ENCODE measurements at regions not wholly inside any gene's neighbourhood (a gene's known extent, or its start where the extent isn't known, plus 50 kb on each side); places are given as distances from the start of the nearest gene placed in this dataset.

- H3K4me3 ChIP-seq: no peak overlapping the region
- DNase-seq (ENCODE audit: low read depth, low spot score): no peak
- no peak for TF ChIP-seq EZH2 (IDR thresholded peaks at IDR 0.05)
- TF ChIP-seq POLR2AphosphoS5 (IDR thresholded peaks at IDR 0.05; ENCODE audit: borderline replicate concordance, low read depth, low read length): no peak
- no peak for TF ChIP-seq FOXP2 (optimal IDR thresholded peaks at IDR 0.05; ENCODE audit: control extremely low read depth, extremely low read length, insufficient read depth)
- no peaks in the 10 kb centered on the region for H3K36me3 ChIP-seq (ENCODE audit: insufficient read depth, low read length)
- H3K27ac ChIP-seq: no peak overlapping the region
- H3K9me3 ChIP-seq (ENCODE audit: low read depth, low read length): no peaks in the 10 kb centered on the region
- no peak overlapping the region for H3K9ac ChIP-seq (ENCODE audit: insufficient read length)
Measured at GRCh38 chr5:115050866-115051265, 118.8 kb downstream of the TRIM36 start.

DNA sequence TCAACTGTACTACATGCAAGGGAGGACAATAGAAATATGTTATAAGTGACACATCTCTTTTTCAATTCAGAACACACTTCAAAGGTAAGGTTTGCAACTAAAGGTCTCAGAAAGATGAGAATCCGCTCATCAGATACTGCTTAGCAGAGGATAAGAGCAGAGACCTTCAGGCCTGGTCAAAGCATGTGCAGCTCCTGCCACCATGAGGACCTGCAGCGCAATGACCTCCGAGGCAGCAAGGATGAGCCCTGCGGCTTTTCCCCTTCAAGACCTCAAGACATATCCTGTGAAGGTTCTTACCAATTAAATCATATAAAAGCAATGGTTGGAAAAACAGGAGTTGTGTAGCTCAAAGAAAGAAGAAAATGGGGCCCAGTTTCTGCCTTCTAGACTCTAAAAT is 135.8 kb downstream of the TRIM36 start:
- DNase-seq (ENCODE audit: low read depth, low spot score): no peak
- Histone ChIP-seq H3K36me3 (ENCODE audit: insufficient read depth, low read length) (no peaks in the 10 kb centered on the region), H3K9ac (ENCODE audit: insufficient read length) (no peak overlapping the region), H3K4me3 (no peak overlapping the region), H3K27ac (no peak overlapping the region), H3K9me3 (ENCODE audit: low read depth, low read length) (no peaks in the 10 kb centered on the region)
- TF ChIP-seq FOXP2 (optimal IDR thresholded peaks at IDR 0.05; ENCODE audit: control extremely low read depth, extremely low read length, insufficient read depth): no peak

DNA sequence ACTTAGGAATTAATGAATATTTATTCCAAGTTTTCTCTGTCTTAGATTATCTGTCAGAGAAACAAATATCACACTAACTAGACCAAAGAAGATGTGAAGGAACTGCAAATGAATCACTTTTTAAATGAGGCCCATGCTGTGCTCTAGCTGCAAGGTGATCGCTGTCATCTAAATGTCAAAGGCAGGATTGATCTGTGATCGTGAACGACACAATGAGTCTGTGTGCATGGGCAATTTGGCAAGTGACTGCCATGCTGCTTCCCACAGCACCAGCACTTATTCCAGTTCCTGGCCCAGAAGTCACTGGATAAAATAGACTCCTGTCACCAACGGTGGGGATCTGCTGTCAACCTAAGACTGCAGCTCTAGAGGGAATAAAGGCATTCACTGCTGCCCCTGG is 141.2 kb downstream of the TRIM36 start:
- Histone ChIP-seq H3K9me3 (ENCODE audit: low read depth, low read length) (no peaks in the 10 kb centered on the region), H3K9ac (ENCODE audit: insufficient read length) (no peak overlapping the region), H3K36me3 (ENCODE audit: insufficient read depth, low read length) (no peaks in the 10 kb centered on the region), H3K4me3 (no peak overlapping the region), H3K27ac (no peak overlapping the region)
- no peak for TF ChIP-seq FOXP2 (optimal IDR thresholded peaks at IDR 0.05; ENCODE audit: control extremely low read depth, extremely low read length, insufficient read depth)
- no peak for TF ChIP-seq POLR2AphosphoS5 (IDR thresholded peaks at IDR 0.05; ENCODE audit: borderline replicate concordance, low read depth, low read length)
- no peak for TF ChIP-seq EZH2 (IDR thresholded peaks at IDR 0.05)
- no peak for DNase-seq (ENCODE audit: low read depth, low spot score)

GRCh38 chr5:115024922-115025321 is 144.8 kb downstream of the TRIM36 start:
- Histone ChIP-seq H3K36me3 (ENCODE audit: insufficient read depth, low read length) (no peaks in the 10 kb centered on the region), H3K4me3 (no peak overlapping the region), H3K27ac (no peak overlapping the region), H3K9ac (ENCODE audit: insufficient read length) (no peak overlapping the region), H3K9me3 (ENCODE audit: low read depth, low read length) (no peaks in the 10 kb centered on the region)
- no peak for DNase-seq (ENCODE audit: low read depth, low spot score)
- TF ChIP-seq EZH2 (IDR thresholded peaks at IDR 0.05): no peak
- no peak for TF ChIP-seq POLR2AphosphoS5 (IDR thresholded peaks at IDR 0.05; ENCODE audit: borderline replicate concordance, low read depth, low read length)
- TF ChIP-seq FOXP2 (optimal IDR thresholded peaks at IDR 0.05; ENCODE audit: control extremely low read depth, extremely low read length, insufficient read depth): no peak

GRCh38 chr5:115022303-115022702 is 147.4 kb downstream of the TRIM36 start:
- Histone ChIP-seq H3K9ac (ENCODE audit: insufficient read length) (no peak overlapping the region), H3K4me3 (no peak overlapping the region), H3K9me3 (ENCODE audit: low read depth, low read length) (no peaks in the 10 kb centered on the region), H3K27ac (no peak overlapping the region), H3K36me3 (ENCODE audit: insufficient read depth, low read length) (no peaks in the 10 kb centered on the region)
- TF ChIP-seq EZH2 (IDR thresholded peaks at IDR 0.05) (no peak), POLR2AphosphoS5 (IDR thresholded peaks at IDR 0.05; ENCODE audit: borderline replicate concordance, low read depth, low read length) (no peak), FOXP2 (optimal IDR thresholded peaks at IDR 0.05; ENCODE audit: control extremely low read depth, extremely low read length, insufficient read depth) (no peak)
- no peak for DNase-seq (ENCODE audit: low read depth, low spot score)

- no peak for TF ChIP-seq FOXP2 (optimal IDR thresholded peaks at IDR 0.05; ENCODE audit: control extremely low read depth, extremely low read length, insufficient read depth)
- no peak for TF ChIP-seq POLR2AphosphoS5 (IDR thresholded peaks at IDR 0.05; ENCODE audit: borderline replicate concordance, low read depth, low read length)
- no peak for TF ChIP-seq EZH2 (IDR thresholded peaks at IDR 0.05)
- Histone ChIP-seq H3K4me3 (no peak overlapping the region), H3K9ac (ENCODE audit: insufficient read length) (no peak overlapping the region), H3K36me3 (ENCODE audit: insufficient read depth, low read length) (no peaks in the 10 kb centered on the region), H3K27ac (no peak overlapping the region), H3K9me3 (ENCODE audit: low read depth, low read length) (no peaks in the 10 kb centered on the region)
- DNase-seq (ENCODE audit: low read depth, low spot score): no peak
Measured at GRCh38 chr5:115016646-115017045, 153.1 kb downstream of the TRIM36 start.

DNA sequence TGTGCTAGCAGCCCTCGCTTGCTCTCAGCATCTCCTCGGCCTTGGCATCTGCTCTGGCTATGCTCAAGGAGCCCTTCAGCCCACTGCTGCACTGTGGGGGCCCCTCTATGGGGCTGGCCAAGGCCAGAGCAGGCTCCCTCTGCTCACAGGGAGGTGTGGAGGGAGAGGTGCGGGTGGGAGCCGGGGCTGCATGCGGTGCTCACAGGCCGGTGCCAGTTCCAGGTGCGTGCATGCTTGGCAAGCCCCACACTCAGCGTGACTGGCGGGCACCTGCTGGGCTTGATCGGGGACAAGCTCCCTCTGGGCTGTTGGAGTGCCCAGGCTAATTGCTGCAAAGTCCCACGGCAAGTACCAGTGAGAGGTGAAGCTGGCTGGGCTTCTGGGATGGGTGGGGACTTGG is 170.5 kb downstream of the TRIM36 start:
- DNase-seq (ENCODE audit: low read depth, low spot score): no peak

GRCh38 chr5:114989512-114989911 is 180.2 kb downstream of the TRIM36 start:
- no peaks in the 10 kb centered on the region for H3K9me3 ChIP-seq (ENCODE audit: low read depth, low read length)
- H3K4me3 ChIP-seq: no peak overlapping the region
- no peaks in the 10 kb centered on the region for H3K36me3 ChIP-seq (ENCODE audit: insufficient read depth, low read length)
- no peak overlapping the region for H3K27ac ChIP-seq
- TF ChIP-seq POLR2AphosphoS5 (IDR thresholded peaks at IDR 0.05; ENCODE audit: borderline replicate concordance, low read depth, low read length) (no peak), FOXP2 (optimal IDR thresholded peaks at IDR 0.05; ENCODE audit: control extremely low read depth, extremely low read length, insufficient read depth) (no peak), EZH2 (IDR thresholded peaks at IDR 0.05) (no peak)
- H3K9ac ChIP-seq (ENCODE audit: insufficient read length): no peak overlapping the region
- no peak for DNase-seq (ENCODE audit: low read depth, low spot score)

More for the DNA sequence above, 170.5 kb downstream of the TRIM36 start:
- no peak for TF ChIP-seq POLR2AphosphoS5 (IDR thresholded peaks at IDR 0.05; ENCODE audit: borderline replicate concordance, low read depth, low read length)
- Histone ChIP-seq H3K27ac (no peak overlapping the region), H3K9me3 (ENCODE audit: low read depth, low read length) (no peaks in the 10 kb centered on the region), H3K4me3 (no peak overlapping the region), H3K9ac (ENCODE audit: insufficient read length) (no peak overlapping the region), H3K36me3 (ENCODE audit: insufficient read depth, low read length) (no peaks in the 10 kb centered on the region)

GRCh38 chr5:114988096-114988495 is 181.6 kb downstream of the TRIM36 start:
- no peak for TF ChIP-seq EZH2 (IDR thresholded peaks at IDR 0.05)
- no peak for TF ChIP-seq FOXP2 (optimal IDR thresholded peaks at IDR 0.05; ENCODE audit: control extremely low read depth, extremely low read length, insufficient read depth)
- no peak for TF ChIP-seq POLR2AphosphoS5 (IDR thresholded peaks at IDR 0.05; ENCODE audit: borderline replicate concordance, low read depth, low read length)
- no peaks in the 10 kb centered on the region for H3K36me3 ChIP-seq (ENCODE audit: insufficient read depth, low read length)
- H3K9ac ChIP-seq (ENCODE audit: insufficient read length): no peak overlapping the region
- no peak for DNase-seq (ENCODE audit: low read depth, low spot score)
- H3K27ac ChIP-seq: no peak overlapping the region
- H3K9me3 ChIP-seq (ENCODE audit: low read depth, low read length): no peaks in the 10 kb centered on the region
- no peak overlapping the region for H3K4me3 ChIP-seq
